Caco-2 (cell line): ENCODE measurements at regions not wholly inside any gene's neighbourhood (a gene's known extent, or its start where the extent isn't known, plus 50 kb on each side); places are given as distances from the start of the nearest gene placed in this dataset.

Source experiments
- BruUV-seq: library from RNA; stranded (reverse); fragments of 400-500 nt; replicated peaks from 2 replicates; lab custom pipeline; 2021; lab: Mats Ljungman, UMichigan
- CTCF ChIA-PET: fragments of 300-600 bp; sonication (Branson Sonifier 250); formaldehyde crosslinking; loops from one replicate; lab custom pipeline; 2022; ENCODE audit warnings: antibody characterized with exemption; lab: Charles Lee
- POLR2A ChIA-PET: fragments of 300-600 bp; sonication (Branson Sonifier 250); formaldehyde crosslinking; loops from one replicate; lab custom pipeline; 2022; ENCODE audit warnings: antibody characterized with exemption; lab: Charles Lee
- DNase-seq, 2 experiments: peaks; one replicate each; pipeline versions ENCODE4 v3.0.0 to v3.0.0-alpha.2; 2020 to 2022
- H3K27me3 ChIP-seq: replicated peaks from 2 replicates; pipeline ENCODE4 v1.6.0; 2011; ENCODE audit warnings: low read length; ENCODE audit not compliant: control insufficient read depth, insufficient read depth
- H3K36me3 ChIP-seq: 2 replicates; pipeline ENCODE4 v1.5.1; 2011; ENCODE audit warnings: low read length; ENCODE audit not compliant: control insufficient read depth, insufficient read depth
- H3K4me1 ChIP-seq: fragments of 250-450 bp; sonication (Bioruptor Pico); 2 replicates; pipeline ENCODE4 v1.5.1; 2020; ENCODE audit warnings: mild to moderate bottlenecking
- H3K4me3 ChIP-seq: 2 replicates; pipeline ENCODE4 v1.5.1; 2011; ENCODE audit warnings: low read depth, mild to moderate bottlenecking, control low read depth, low read length
- H3K9me3 ChIP-seq: fragments of 250-450 bp; sonication (Bioruptor Pico); 2 replicates; pipeline ENCODE4 v1.5.1; 2020; ENCODE audit warnings: mild to moderate bottlenecking, moderate library complexity
- H3K27ac Mint-ChIP-seq: one replicate; pipeline ENCODE4 v1.8.0; 2022; ENCODE audit warnings: mixed read lengths; ENCODE audit not compliant: unreplicated experiment
- H3K27me3 Mint-ChIP-seq: one replicate; pipeline ENCODE4 v1.8.0; 2022; ENCODE audit warnings: mixed read lengths; ENCODE audit not compliant: insufficient read depth, unreplicated experiment
- H3K36me3 Mint-ChIP-seq: one replicate; pipeline ENCODE4 v1.8.0; 2022; ENCODE audit warnings: mild to moderate bottlenecking, mixed read lengths; ENCODE audit not compliant: insufficient read depth, unreplicated experiment
- H3K4me1 Mint-ChIP-seq: one replicate; pipeline ENCODE4 v1.8.0; 2022; ENCODE audit warnings: low read depth, mixed read lengths; ENCODE audit not compliant: unreplicated experiment
- H3K4me3 Mint-ChIP-seq: one replicate; pipeline ENCODE4 v1.8.0; 2022; ENCODE audit warnings: mild to moderate bottlenecking, moderate library complexity, mixed read lengths; ENCODE audit not compliant: unreplicated experiment
- H3K9me3 Mint-ChIP-seq: one replicate; pipeline ENCODE4 v1.8.0; 2022; ENCODE audit warnings: mixed read lengths; ENCODE audit not compliant: unreplicated experiment
- CTCF ChIP-seq, 2 experiments: fragments of 200-600 bp in 1 of 2; IDR thresholded peaks; 1 replicate in 1 of 2; 2 replicates in 1 of 2; pipeline versions ENCODE4 v1.5.1 to v1.8.0; 2011 to 2022; ENCODE audit warnings: antibody characterized with exemption in 1 of 2, control low read depth in 1 of 2, inconsistent platforms in 1 of 2, low read depth in 1 of 2, low read length in 1 of 2, mild to moderate bottlenecking in 1 of 2, moderate library complexity in 1 of 2; ENCODE audit not compliant: insufficient read depth in 1 of 2, severe bottlenecking in 1 of 2, unreplicated experiment in 1 of 2
- intact Hi-C: fragments of 100-400 bp; cut with micrococcal nuclease; formaldehyde crosslinking; loops from one replicate; pipeline ENCODE4 v1.10.0; 2022; ENCODE audit not compliant: unreplicated experiment

GRCh38 chr13:20291037-20291436 is 58.9 kb upstream of the GJB6 start:
- no peak overlapping the region for H3K4me3 ChIP-seq
- H3K36me3 Mint-ChIP-seq, result no peaks in the 10 kb centered on the region
- POLR2A ChIA-PET, result no interaction called here

DNA sequence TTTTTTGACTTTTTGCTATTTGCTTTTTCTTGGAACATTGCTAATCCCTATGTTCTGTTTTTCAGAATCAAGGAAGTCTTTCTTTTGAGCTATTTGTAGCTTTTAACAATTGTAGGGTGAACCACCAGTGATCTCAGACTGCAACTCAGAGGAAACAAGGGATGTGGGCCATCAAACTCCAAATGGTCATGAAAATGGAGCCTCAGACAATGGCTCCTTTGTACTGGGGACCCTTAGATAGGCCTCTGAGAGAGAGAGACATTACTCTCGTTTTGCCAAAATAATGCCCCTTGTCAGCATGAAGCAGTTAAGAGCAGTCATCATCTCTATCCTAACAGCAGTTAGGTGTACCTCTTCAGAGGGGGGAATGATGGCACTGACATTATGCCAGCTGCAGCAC is 56.4 kb upstream of the GJB6 start:
- intact Hi-C loops, result no loop called here
- Mint-ChIP-seq H3K4me3 (no peak overlapping the region), H3K27ac (no peak overlapping the region), H3K27me3 (peaks cover 5% of the 10 kb centered on the region), H3K9me3 (peaks cover 28% of the 10 kb centered on the region), H3K36me3 (no peaks in the 10 kb centered on the region), H3K4me1 (no peaks in the 10 kb centered on the region)
- Histone ChIP-seq H3K27me3 (no peaks in the 10 kb centered on the region), H3K4me3 (no peak overlapping the region), H3K36me3 (no peaks in the 10 kb centered on the region), H3K9me3 (peaks cover 8% of the 10 kb centered on the region), H3K4me1 (no peaks in the 10 kb centered on the region)
- BruUV-seq, result no TSS peak
- TF ChIP-seq CTCF (IDR thresholded peaks at IDR 0.05; ENCODE audit: insufficient read depth in 1 of 2, low read depth in 1 of 2, low read length in 1 of 2, severe bottlenecking in 1 of 2, unreplicated experiment in 1 of 2), result no peak
- no peak for DNase-seq
- CTCF ChIA-PET, result no interaction called here
- POLR2A ChIA-PET, result no interaction called here

More at GRCh38 chr13:20291037-20291436, 58.9 kb upstream of the GJB6 start:
- no peak overlapping the region for H3K4me3 Mint-ChIP-seq
- peaks cover 5% of the 10 kb centered on the region for H3K27me3 Mint-ChIP-seq
- Histone ChIP-seq H3K27me3 (no peaks in the 10 kb centered on the region), H3K9me3 (peaks cover 5% of the 10 kb centered on the region; the same call in 1 of the 2 replicates), H3K4me1 (no peaks in the 10 kb centered on the region), H3K36me3 (no peaks in the 10 kb centered on the region)
- TF ChIP-seq CTCF (IDR thresholded peaks at IDR 0.05; ENCODE audit: insufficient read depth in 1 of 2, low read depth in 1 of 2, low read length in 1 of 2, severe bottlenecking in 1 of 2, unreplicated experiment in 1 of 2), result no peak
- intact Hi-C loops, result no loop called here
- no TSS peak for BruUV-seq
- peaks cover 15% of the 10 kb centered on the region for H3K9me3 Mint-ChIP-seq
- H3K4me1 Mint-ChIP-seq, result no peaks in the 10 kb centered on the region
- DNase-seq, result no peak
- no peak overlapping the region for H3K27ac Mint-ChIP-seq
- CTCF ChIA-PET, result no interaction called here

GRCh38 chr13:20287976-20288375 is 55.9 kb upstream of the GJB6 start:
- Mint-ChIP-seq H3K4me3 (no peak overlapping the region), H3K27ac (no peak overlapping the region), H3K27me3 (peaks cover 5% of the 10 kb centered on the region), H3K4me1 (no peaks in the 10 kb centered on the region), H3K36me3 (no peaks in the 10 kb centered on the region), H3K9me3 (peaks cover 28% of the 10 kb centered on the region)
- Histone ChIP-seq H3K4me3 (no peak overlapping the region), H3K27me3 (no peaks in the 10 kb centered on the region), H3K36me3 (no peaks in the 10 kb centered on the region), H3K9me3 (peaks cover 14% of the 10 kb centered on the region), H3K4me1 (no peaks in the 10 kb centered on the region)
- ChIA-PET POLR2A (no interaction called here), CTCF (no interaction called here)
- no peak for TF ChIP-seq CTCF (IDR thresholded peaks at IDR 0.05; ENCODE audit: insufficient read depth in 1 of 2, low read depth in 1 of 2, low read length in 1 of 2, severe bottlenecking in 1 of 2, unreplicated experiment in 1 of 2)
- no peak for DNase-seq
- intact Hi-C loops, result no loop called here
- BruUV-seq, result no TSS peak
